Fibroblast of skin of right quadriceps (primary cell): ENCODE measurements at regions not wholly inside any gene's neighbourhood (a gene's known extent, or its start where the extent isn't known, plus 50 kb on each side); places are given as distances from the start of the nearest gene placed in this dataset.
"Not testable (repeated sequence)": the region's sequence is repeated elsewhere in the genome, so short reads cannot be mapped to it uniquely, and the experiment has no call there.

Source experiments
- DNase-seq: peaks from one replicate; pipeline ENCODE4 v3.0.0-alpha.2; 2013

GRCh38 chr2:122683018-122683417 lies 927.6 kb downstream of the TSN start:
- DNase-seq = no peak

GRCh38 chr2:122692400-122693083 lies 937.1 kb downstream of the TSN start:
- DNase-seq = no peak

- DNase-seq = no peak
These were observed 942.0 kb downstream of the TSN start for GRCh38 chr2:122697415-122697814.

- no peak for DNase-seq
These were observed 948.2 kb downstream of the TSN start for GRCh38 chr2:122703676-122704075.

GRCh38 chr2:122704109-122704563 lies 948.7 kb downstream of the TSN start:
- DNase-seq = no peak

GRCh38 chr2:122705746-122706145 lies 950.3 kb downstream of the TSN start:
- DNase-seq = no peak

- DNase-seq = no peak
These were observed 951.3 kb downstream of the TSN start for GRCh38 chr2:122706757-122707223.

GRCh38 chr2:122707224-122707824 lies 951.9 kb downstream of the TSN start:
- DNase-seq = no peak

GRCh38 chr2:122710049-122710448 lies 954.6 kb downstream of the TSN start:
- no peak for DNase-seq

GRCh38 chr2:122713800-122714199 lies 958.3 kb downstream of the TSN start:
- no peak for DNase-seq

GRCh38 chr2:122720822-122721221 lies 965.4 kb downstream of the TSN start:
- DNase-seq = not testable (repeated sequence)

GRCh38 chr2:122734766-122735424 lies 979.4 kb downstream of the TSN start:
- DNase-seq = peak; percentile 87

GRCh38 chr2:122736279-122736678 lies 980.8 kb downstream of the TSN start:
- peak; percentile 8 for DNase-seq

GRCh38 chr2:122737429-122738077 lies 982.1 kb downstream of the TSN start:
- peak; percentile 26 for DNase-seq

GRCh38 chr2:122739732-122740593 lies 984.5 kb downstream of the TSN start:
- no peak for DNase-seq

- no peak for DNase-seq
These were observed 985.1 kb downstream of the TSN start for GRCh38 chr2:122740594-122740948.

GRCh38 chr2:122741403-122741802 lies 986.0 kb downstream of the TSN start:
- no peak for DNase-seq

GRCh38 chr2:122743021-122743675 lies 987.7 kb downstream of the TSN start:
- DNase-seq = no peak

GRCh38 chr2:122745603-122746002 lies 990.2 kb downstream of the TSN start:
- DNase-seq = no peak

GRCh38 chr2:122747670-122748069 lies 992.2 kb downstream of the TSN start:
- no peak for DNase-seq

- peak; percentile 74 for DNase-seq
These were observed 993.1 kb downstream of the TSN start for GRCh38 chr2:122748552-122749011.

- DNase-seq = no peak
These were observed 994.0 kb downstream of the TSN start for GRCh38 chr2:122749405-122749804.
